Kasumi-1 (cell line): ENCODE measurements at regions not wholly inside any gene's neighbourhood (a gene's known extent, or its start where the extent isn't known, plus 50 kb on each side); places are given as distances from the start of the nearest gene placed in this dataset.

Experiments used
- DNase-seq, 2 experiments: peaks; one replicate each; lab custom pipeline; 2025; lab: John Stamatoyannopoulos, UW

- no peak for DNase-seq
These were observed 52.6 kb upstream of the CDH8 start for GRCh38 chr16:62088731-62089410.
